ENCODE measurements at regions not wholly inside any gene's neighbourhood (a gene's known extent, or its start where the extent isn't known, plus 50 kb on each side); places are given as distances from the start of the nearest gene placed in this dataset.

- Histone ChIP-seq H3K36me3 (no peaks in the 10 kb centered on the region), H3K27ac (no peak overlapping the region), H3K4me3 (no peak overlapping the region), H3K27me3 (no peaks in the 10 kb centered on the region), H3K4me1 (no peaks in the 10 kb centered on the region), H3K9me3 (no peaks in the 10 kb centered on the region)
- DNase-seq = no peak
- TF ChIP-seq POLR2A (IDR thresholded peaks at IDR 0.05) (no peak), CTCF (IDR thresholded peaks at IDR 0.05) (no peak)
Observed at GRCh38 chr4:59409647-59410046, 1790.5 kb upstream of the ADGRL3 start.

GRCh38 chr4:59412739-59413138, 1787.4 kb upstream of the ADGRL3 start:
- H3K4me1 ChIP-seq = no peaks in the 10 kb centered on the region
- no peaks in the 10 kb centered on the region for H3K27me3 ChIP-seq
- no peak overlapping the region for H3K4me3 ChIP-seq
- TF ChIP-seq POLR2A (IDR thresholded peaks at IDR 0.05) = no peak
- no peak for TF ChIP-seq CTCF (IDR thresholded peaks at IDR 0.05)
- no peak overlapping the region for H3K27ac ChIP-seq
- no peaks in the 10 kb centered on the region for H3K36me3 ChIP-seq
- no peak for DNase-seq
- no peaks in the 10 kb centered on the region for H3K9me3 ChIP-seq

- TF ChIP-seq CTCF (IDR thresholded peaks at IDR 0.05) = no peak
- TF ChIP-seq POLR2A (IDR thresholded peaks at IDR 0.05) = no peak
- Histone ChIP-seq H3K4me1 (no peaks in the 10 kb centered on the region), H3K9me3 (no peaks in the 10 kb centered on the region), H3K4me3 (no peak overlapping the region), H3K27ac (no peak overlapping the region), H3K36me3 (no peaks in the 10 kb centered on the region), H3K27me3 (no peaks in the 10 kb centered on the region)
- no peak for DNase-seq
Observed at GRCh38 chr4:59455751-59456150, 1744.4 kb upstream of the ADGRL3 start.

GRCh38 chr4:59457576-59457975, 1742.5 kb upstream of the ADGRL3 start:
- Histone ChIP-seq H3K4me3 (no peak overlapping the region), H3K9me3 (no peaks in the 10 kb centered on the region), H3K36me3 (no peaks in the 10 kb centered on the region), H3K27ac (no peak overlapping the region), H3K27me3 (no peaks in the 10 kb centered on the region), H3K4me1 (no peaks in the 10 kb centered on the region)
- no peak for DNase-seq
- TF ChIP-seq POLR2A (IDR thresholded peaks at IDR 0.05) (no peak), CTCF (IDR thresholded peaks at IDR 0.05) (no peak)

GRCh38 chr4:59484944-59485343, 1715.2 kb upstream of the ADGRL3 start:
- no peaks in the 10 kb centered on the region for H3K9me3 ChIP-seq
- no peak for DNase-seq
- H3K27me3 ChIP-seq = no peaks in the 10 kb centered on the region
- TF ChIP-seq POLR2A (IDR thresholded peaks at IDR 0.05) (no peak), CTCF (IDR thresholded peaks at IDR 0.05) (no peak)
- no peak overlapping the region for H3K4me3 ChIP-seq
- H3K36me3 ChIP-seq = no peaks in the 10 kb centered on the region
- no peaks in the 10 kb centered on the region for H3K4me1 ChIP-seq
- H3K27ac ChIP-seq = no peak overlapping the region

GRCh38 chr4:59500103-59500502, 1700.0 kb upstream of the ADGRL3 start:
- H3K9me3 ChIP-seq = no peaks in the 10 kb centered on the region
- H3K4me3 ChIP-seq = no peak overlapping the region
- H3K27me3 ChIP-seq = no peaks in the 10 kb centered on the region
- H3K27ac ChIP-seq = no peak overlapping the region
- no peaks in the 10 kb centered on the region for H3K36me3 ChIP-seq
- H3K4me1 ChIP-seq = no peaks in the 10 kb centered on the region
- TF ChIP-seq CTCF (IDR thresholded peaks at IDR 0.05) = no peak
- no peak for DNase-seq

All from Peyer's patch (tissue), 4 donors.